AG04450 (cell line): ENCODE measurements at regions not wholly inside any gene's neighbourhood (a gene's known extent, or its start where the extent isn't known, plus 50 kb on each side); places are given as distances from the start of the nearest gene placed in this dataset.

Experiments
- CTCF ChIA-PET: fragments of 300-600, 350-600 bp; formaldehyde crosslinking; extraction: SDS; loops from one replicate; lab custom pipeline; 2022; ENCODE audit warnings: antibody characterized with exemption, inconsistent platforms; lab: Charles Lee
- POLR2A ChIA-PET: fragments of 350-600 bp; formaldehyde crosslinking; extraction: SDS; loops from one replicate; lab custom pipeline; 2021; ENCODE audit warnings: antibody characterized with exemption, inconsistent platforms; lab: Yijun Ruan, JAX
- DNase-seq: peaks from one replicate; pipeline ENCODE4 v3.0.0-alpha.2; 2011; ENCODE audit warnings: low read depth, low spot score
- H3K27ac ChIP-seq: one replicate; pipeline ENCODE4 v1.5.1; 2012; ENCODE audit warnings: low read depth, low read length, control low read depth
- H3K27me3 ChIP-seq: one replicate; pipeline ENCODE4 v1.6.0; 2012; ENCODE audit warnings: low read length; ENCODE audit not compliant: control insufficient read depth, insufficient read depth
- H3K4me3 ChIP-seq: 2 replicates; pipeline ENCODE4 v1.5.1; 2011; ENCODE audit warnings: mild to moderate bottlenecking, low read depth, low read length, control low read depth
- H3K9me3 ChIP-seq: 2 replicates; pipeline ENCODE4 v1.5.1; 2012; ENCODE audit warnings: low read length; ENCODE audit not compliant: control insufficient read depth, insufficient read depth
- TF ChIP-seq, protein P1 (sequence below): IDR thresholded peaks from 2 replicates; pipeline ENCODE4 v1.5.1; 2011; ENCODE audit warnings: low read depth, low read length, control low read depth, inconsistent platforms

GRCh38 chr13:106056851-106057250 lies 478.6 kb downstream of the EFNB2 start:
- ChIA-PET POLR2A (no interaction called here), CTCF (no interaction called here)
- Histone ChIP-seq H3K9me3 (no peaks in the 10 kb centered on the region), H3K4me3 (no peak overlapping the region), H3K27me3 (no peaks in the 10 kb centered on the region), H3K27ac (no peak overlapping the region)
- TF ChIP-seq, protein P1, sequence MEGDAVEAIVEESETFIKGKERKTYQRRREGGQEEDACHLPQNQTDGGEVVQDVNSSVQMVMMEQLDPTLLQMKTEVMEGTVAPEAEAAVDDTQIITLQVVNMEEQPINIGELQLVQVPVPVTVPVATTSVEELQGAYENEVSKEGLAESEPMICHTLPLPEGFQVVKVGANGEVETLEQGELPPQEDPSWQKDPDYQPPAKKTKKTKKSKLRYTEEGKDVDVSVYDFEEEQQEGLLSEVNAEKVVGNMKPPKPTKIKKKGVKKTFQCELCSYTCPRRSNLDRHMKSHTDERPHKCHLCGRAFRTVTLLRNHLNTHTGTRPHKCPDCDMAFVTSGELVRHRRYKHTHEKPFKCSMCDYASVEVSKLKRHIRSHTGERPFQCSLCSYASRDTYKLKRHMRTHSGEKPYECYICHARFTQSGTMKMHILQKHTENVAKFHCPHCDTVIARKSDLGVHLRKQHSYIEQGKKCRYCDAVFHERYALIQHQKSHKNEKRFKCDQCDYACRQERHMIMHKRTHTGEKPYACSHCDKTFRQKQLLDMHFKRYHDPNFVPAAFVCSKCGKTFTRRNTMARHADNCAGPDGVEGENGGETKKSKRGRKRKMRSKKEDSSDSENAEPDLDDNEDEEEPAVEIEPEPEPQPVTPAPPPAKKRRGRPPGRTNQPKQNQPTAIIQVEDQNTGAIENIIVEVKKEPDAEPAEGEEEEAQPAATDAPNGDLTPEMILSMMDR, result no peak
- no peak for DNase-seq

- H3K27ac ChIP-seq, result no peak overlapping the region
- H3K4me3 ChIP-seq, result no peak overlapping the region
- CTCF ChIA-PET, result interaction anchor here (1.4 kb wide), 1 partner anchor 479 kb away, joined by 4 read pairs; no protein-coding TSS in a partner anchor
- POLR2A ChIA-PET, result no interaction called here
- DNase-seq, result peak; percentile 3
- no peaks in the 10 kb centered on the region for H3K9me3 ChIP-seq
- TF ChIP-seq, protein P1, result no peak
- no peaks in the 10 kb centered on the region for H3K27me3 ChIP-seq
These were observed 483.2 kb downstream of the EFNB2 start for GRCh38 chr13:106052200-106052767.

GRCh38 chr13:106049171-106049570 lies 486.3 kb downstream of the EFNB2 start:
- no peak overlapping the region for H3K4me3 ChIP-seq
- no peak for DNase-seq
- CTCF ChIA-PET, result interaction anchor here (1.1 kb wide), 1 partner anchor 471 kb away, joined by 3 read pairs; no protein-coding TSS in a partner anchor
- H3K27ac ChIP-seq, result no peak overlapping the region
- H3K9me3 ChIP-seq, result no peaks in the 10 kb centered on the region
- TF ChIP-seq, protein P1, result no peak
- POLR2A ChIA-PET, result no interaction called here
- no peaks in the 10 kb centered on the region for H3K27me3 ChIP-seq

DNA sequence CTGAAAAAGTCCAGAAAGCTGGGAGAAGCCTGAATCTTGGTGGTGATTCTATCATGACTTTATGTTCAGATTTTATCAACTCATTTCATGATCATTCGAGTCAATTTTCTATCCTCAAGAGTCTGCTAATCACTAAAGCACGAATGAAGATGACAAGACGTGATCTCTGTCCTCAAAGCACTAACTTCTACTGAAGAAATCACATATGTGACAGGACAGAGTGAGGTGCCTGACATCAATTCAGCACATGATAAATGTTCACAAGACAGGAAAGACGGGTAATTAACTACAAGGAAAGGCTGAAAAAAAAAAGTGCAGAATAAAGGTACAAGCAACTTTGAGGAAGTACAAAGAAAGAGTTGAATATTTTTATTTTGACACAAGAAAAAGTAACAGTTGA lies 487.1 kb downstream of the EFNB2 start:
- TF ChIP-seq, protein P1, result no peak
- ChIA-PET POLR2A (no interaction called here), CTCF (interaction anchor here (1.1 kb wide), 1 partner anchor 472 kb away, joined by 3 read pairs; no protein-coding TSS in a partner anchor)
- no peak overlapping the region for H3K4me3 ChIP-seq
- no peaks in the 10 kb centered on the region for H3K27me3 ChIP-seq
- H3K27ac ChIP-seq, result no peak overlapping the region
- no peaks in the 10 kb centered on the region for H3K9me3 ChIP-seq
- no peak for DNase-seq

DNA sequence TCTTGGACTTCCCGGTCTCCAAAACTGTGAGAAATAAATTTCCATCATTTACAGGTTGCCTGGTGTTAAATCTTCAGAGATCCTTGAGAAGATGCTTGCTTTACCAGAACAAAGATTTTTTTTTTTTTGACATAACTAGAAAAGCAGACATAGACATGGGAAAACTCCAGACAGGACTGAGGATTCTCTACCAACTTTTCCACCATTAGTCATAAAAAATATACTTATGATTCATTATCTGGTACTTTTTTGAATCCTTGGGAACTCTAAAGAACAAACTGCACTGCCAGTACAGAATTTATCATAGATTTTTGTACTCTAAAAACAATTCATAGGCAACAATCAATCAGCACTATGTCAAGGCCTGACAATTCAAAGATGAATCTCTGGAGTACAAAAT lies 487.6 kb downstream of the EFNB2 start:
- POLR2A ChIA-PET, result no interaction called here
- H3K27ac ChIP-seq, result no peak overlapping the region
- TF ChIP-seq, protein P1, result no peak
- no peak for DNase-seq
- no peaks in the 10 kb centered on the region for H3K9me3 ChIP-seq
- H3K4me3 ChIP-seq, result no peak overlapping the region
- CTCF ChIA-PET, result no interaction called here
- no peaks in the 10 kb centered on the region for H3K27me3 ChIP-seq
